ENCODE measurements at regions not wholly inside any gene's neighbourhood (a gene's known extent, or its start where the extent isn't known, plus 50 kb on each side); places are given as distances from the start of the nearest gene placed in this dataset.

GRCh38 chr5:152142840-152143469 lies 218.3 kb upstream of the GLRA1 start:
- POLR2A ChIA-PET = interaction anchor here (1.1 to 1.3 kb wide), 2 partner anchors 318 to 371 kb away, joined by 3 to 7 read pairs; partner anchors contain the start of gene G3BP1
- no peak overlapping the region for H3K4me3 ChIP-seq (ENCODE audit: low read depth, low read length)
- H3K9me3 ChIP-seq (ENCODE audit: control insufficient read depth, insufficient read depth, low read depth, low read length) = no peaks in the 10 kb centered on the region
- H3K4me1 ChIP-seq (ENCODE audit: control insufficient read depth, insufficient read depth, low read length) = peaks cover 3% of the 10 kb centered on the region
- CTCF ChIA-PET = interaction anchor here (0.6 to 10.0 kb wide), 51 partner anchors 12 to 371 kb away, joined by 3 to 142 read pairs (median 4); no protein-coding TSS in a partner anchor
- no peak overlapping the region for H3K27ac ChIP-seq (ENCODE audit: extremely low read depth, low read depth, low read length)
- TF ChIP-seq ZNF654 (tag by site-specific recombination; IDR thresholded peaks at IDR 0.05; ENCODE audit: low read depth) (peak; percentile 49), ZNF660 (tag by site-specific recombination; IDR thresholded peaks at IDR 0.05) (no peak)
- TF ChIP-seq, protein P1, sequence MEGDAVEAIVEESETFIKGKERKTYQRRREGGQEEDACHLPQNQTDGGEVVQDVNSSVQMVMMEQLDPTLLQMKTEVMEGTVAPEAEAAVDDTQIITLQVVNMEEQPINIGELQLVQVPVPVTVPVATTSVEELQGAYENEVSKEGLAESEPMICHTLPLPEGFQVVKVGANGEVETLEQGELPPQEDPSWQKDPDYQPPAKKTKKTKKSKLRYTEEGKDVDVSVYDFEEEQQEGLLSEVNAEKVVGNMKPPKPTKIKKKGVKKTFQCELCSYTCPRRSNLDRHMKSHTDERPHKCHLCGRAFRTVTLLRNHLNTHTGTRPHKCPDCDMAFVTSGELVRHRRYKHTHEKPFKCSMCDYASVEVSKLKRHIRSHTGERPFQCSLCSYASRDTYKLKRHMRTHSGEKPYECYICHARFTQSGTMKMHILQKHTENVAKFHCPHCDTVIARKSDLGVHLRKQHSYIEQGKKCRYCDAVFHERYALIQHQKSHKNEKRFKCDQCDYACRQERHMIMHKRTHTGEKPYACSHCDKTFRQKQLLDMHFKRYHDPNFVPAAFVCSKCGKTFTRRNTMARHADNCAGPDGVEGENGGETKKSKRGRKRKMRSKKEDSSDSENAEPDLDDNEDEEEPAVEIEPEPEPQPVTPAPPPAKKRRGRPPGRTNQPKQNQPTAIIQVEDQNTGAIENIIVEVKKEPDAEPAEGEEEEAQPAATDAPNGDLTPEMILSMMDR (tag by site-specific recombination; IDR thresholded peaks at IDR 0.05) = peak; percentile 63; the same call in 1 of the 2 replicates
- no peaks in the 10 kb centered on the region for H3K36me3 ChIP-seq (ENCODE audit: control insufficient read depth in 2 of 2, insufficient read depth in 1 of 2, low read length in 2 of 2)

- ChIA-PET POLR2A (no interaction called here), CTCF (interaction anchor here (0.6 to 10.0 kb wide), 7 partner anchors 207 to 366 kb away, joined by 3 to 142 read pairs (median 3); no protein-coding TSS in a partner anchor)
- H3K4me1 ChIP-seq (ENCODE audit: control insufficient read depth, insufficient read depth, low read length) = peaks cover 4% of the 10 kb centered on the region
- no peaks in the 10 kb centered on the region for H3K36me3 ChIP-seq (ENCODE audit: control insufficient read depth in 2 of 2, insufficient read depth in 1 of 2, low read length in 2 of 2)
- TF ChIP-seq ZSCAN30 (tag by site-specific recombination; IDR thresholded peaks at IDR 0.05) = no peak
- TF ChIP-seq ZNF184 (tag by site-specific recombination; IDR thresholded peaks at IDR 0.05) = no peak
- TF ChIP-seq, protein P2, sequence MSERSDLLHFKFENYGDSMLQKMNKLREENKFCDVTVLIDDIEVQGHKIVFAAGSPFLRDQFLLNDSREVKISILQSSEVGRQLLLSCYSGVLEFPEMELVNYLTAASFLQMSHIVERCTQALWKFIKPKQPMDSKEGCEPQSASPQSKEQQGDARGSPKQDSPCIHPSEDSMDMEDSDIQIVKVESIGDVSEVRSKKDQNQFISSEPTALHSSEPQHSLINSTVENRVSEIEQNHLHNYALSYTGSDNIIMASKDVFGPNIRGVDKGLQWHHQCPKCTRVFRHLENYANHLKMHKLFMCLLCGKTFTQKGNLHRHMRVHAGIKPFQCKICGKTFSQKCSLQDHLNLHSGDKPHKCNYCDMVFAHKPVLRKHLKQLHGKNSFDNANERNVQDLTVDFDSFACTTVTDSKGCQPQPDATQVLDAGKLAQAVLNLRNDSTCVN (tag by site-specific recombination; optimal IDR thresholded peaks at IDR 0.05) = no peak
- no peak for TF ChIP-seq ZNF521 (tag by site-specific recombination; IDR thresholded peaks at IDR 0.05)
- no peak for TF ChIP-seq ZNF596 (tag by site-specific recombination; IDR thresholded peaks at IDR 0.05)
- no peak for TF ChIP-seq ZNF658 (tag by site-specific recombination; IDR thresholded peaks at IDR 0.05)
- no peak overlapping the region for H3K27ac ChIP-seq (ENCODE audit: extremely low read depth, low read depth, low read length)
- H3K9me3 ChIP-seq (ENCODE audit: control insufficient read depth, insufficient read depth, low read depth, low read length) = no peaks in the 10 kb centered on the region
- H3K4me3 ChIP-seq (ENCODE audit: low read depth, low read length) = no peak overlapping the region
Measured at GRCh38 chr5:152140347-152140746, 215.7 kb upstream of the GLRA1 start.

- CTCF ChIA-PET = interaction anchor here (1.3 to 10.0 kb wide), 2 partner anchors 213 to 312 kb away, joined by 3 to 142 read pairs; partner anchors contain the start of gene GLRA1
- H3K27ac ChIP-seq (ENCODE audit: extremely low read depth, low read depth, low read length) = no peak overlapping the region
- H3K9me3 ChIP-seq (ENCODE audit: control insufficient read depth, insufficient read depth, low read depth, low read length) = no peaks in the 10 kb centered on the region
- peaks cover 4% of the 10 kb centered on the region for H3K4me1 ChIP-seq (ENCODE audit: control insufficient read depth, insufficient read depth, low read length)
- TF ChIP-seq ZNF521 (tag by site-specific recombination; IDR thresholded peaks at IDR 0.05) = no peak
- TF ChIP-seq ZXDB (tag by site-specific recombination; IDR thresholded peaks at IDR 0.05) = no peak
- TF ChIP-seq, protein P3, sequence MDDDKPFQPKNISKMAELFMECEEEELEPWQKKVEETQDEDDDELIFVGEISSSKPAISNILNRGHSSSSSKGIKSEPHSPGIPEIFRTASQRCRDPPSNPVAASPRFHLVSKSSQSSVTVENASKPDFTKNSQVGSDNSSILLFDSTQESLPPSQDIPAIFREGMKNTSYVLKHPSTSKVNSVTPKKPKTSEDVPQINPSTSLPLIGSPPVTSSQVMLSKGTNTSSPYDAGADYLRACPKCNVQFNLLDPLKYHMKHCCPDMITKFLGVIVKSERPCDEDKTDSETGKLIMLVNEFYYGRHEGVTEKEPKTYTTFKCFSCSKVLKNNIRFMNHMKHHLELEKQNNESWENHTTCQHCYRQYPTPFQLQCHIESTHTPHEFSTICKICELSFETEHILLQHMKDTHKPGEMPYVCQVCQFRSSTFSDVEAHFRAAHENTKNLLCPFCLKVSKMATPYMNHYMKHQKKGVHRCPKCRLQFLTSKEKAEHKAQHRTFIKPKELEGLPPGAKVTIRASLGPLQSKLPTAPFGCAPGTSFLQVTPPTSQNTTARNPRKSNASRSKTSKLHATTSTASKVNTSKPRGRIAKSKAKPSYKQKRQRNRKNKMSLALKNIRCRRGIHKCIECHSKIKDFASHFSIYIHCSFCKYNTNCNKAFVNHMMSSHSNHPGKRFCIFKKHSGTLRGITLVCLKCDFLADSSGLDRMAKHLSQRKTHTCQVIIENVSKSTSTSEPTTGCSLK (tag by site-specific recombination; IDR thresholded peaks at IDR 0.05) = no peak
- TF ChIP-seq SETDB1 (IDR thresholded peaks at IDR 0.05; ENCODE audit: insufficient read length, low read length) = no peak
- no peak for TF ChIP-seq ZNF362 (tag by site-specific recombination; IDR thresholded peaks at IDR 0.05)
- no peak for TF ChIP-seq ZFP37 (tag by site-specific recombination; IDR thresholded peaks at IDR 0.05)
- no peak for TF ChIP-seq ZNF555 (tag by site-specific recombination; conservative IDR thresholded peaks at IDR 0.05)
- no peak for TF ChIP-seq ZNF785 (tag by site-specific recombination; IDR thresholded peaks at IDR 0.05)
- TF ChIP-seq ZNF114 (tag by site-specific recombination; IDR thresholded peaks at IDR 0.05) = no peak
- no peak for TF ChIP-seq ZNF548 (tag by site-specific recombination; IDR thresholded peaks at IDR 0.05)
- TF ChIP-seq YY1 (tag by site-specific recombination; IDR thresholded peaks at IDR 0.05) = no peak
- no peak overlapping the region for H3K4me3 ChIP-seq (ENCODE audit: low read depth, low read length)
- POLR2A ChIA-PET = no interaction called here
- H3K36me3 ChIP-seq (ENCODE audit: control insufficient read depth in 2 of 2, insufficient read depth in 1 of 2, low read length in 2 of 2) = no peaks in the 10 kb centered on the region
Measured at GRCh38 chr5:152137063-152137462, 212.4 kb upstream of the GLRA1 start.
